ENCODE measurements at regions not wholly inside any gene's neighbourhood (a gene's known extent, or its start where the extent isn't known, plus 50 kb on each side); places are given as distances from the start of the nearest gene placed in this dataset.
"Not testable (repeated sequence)": the region's sequence is repeated elsewhere in the genome, so short reads cannot be mapped to it uniquely, and the experiment has no call there.

- H3K27me3 Mint-ChIP-seq (ENCODE audit: low read depth, poor library complexity); DNase-seq; H3K4me1 Mint-ChIP-seq; H3K4me3 Mint-ChIP-seq; H3K27ac Mint-ChIP-seq: not testable (repeated sequence)
- peaks cover 40% of the 10 kb centered on the region for H3K36me3 Mint-ChIP-seq (ENCODE audit: low read depth)
- peaks cover 88% of the 10 kb centered on the region for H3K9me3 Mint-ChIP-seq
Observed at GRCh38 chr10:42533866-42534265, 104.5 kb downstream of the ZNF33B start.

- H3K27me3 Mint-ChIP-seq (ENCODE audit: low read depth, poor library complexity) = no peaks in the 10 kb centered on the region
- no peaks in the 10 kb centered on the region for H3K4me1 Mint-ChIP-seq
- peaks cover 31% of the 10 kb centered on the region for H3K36me3 Mint-ChIP-seq (ENCODE audit: low read depth)
- no peak overlapping the region for H3K27ac Mint-ChIP-seq
- peaks cover 86% of the 10 kb centered on the region for H3K9me3 Mint-ChIP-seq
- DNase-seq = no peak
- H3K4me3 Mint-ChIP-seq = no peak overlapping the region
- no peak for TF ChIP-seq CTCF (IDR thresholded peaks at IDR 0.05)
Observed at GRCh38 chr10:42532996-42533395, 105.4 kb downstream of the ZNF33B start.

- no peaks in the 10 kb centered on the region for H3K4me1 Mint-ChIP-seq
- H3K27ac Mint-ChIP-seq = no peak overlapping the region
- H3K9me3 Mint-ChIP-seq = peaks cover 84% of the 10 kb centered on the region
- no peaks in the 10 kb centered on the region for H3K27me3 Mint-ChIP-seq (ENCODE audit: low read depth, poor library complexity)
- no peak overlapping the region for H3K4me3 Mint-ChIP-seq
- no peak for DNase-seq
- H3K36me3 Mint-ChIP-seq (ENCODE audit: low read depth) = peaks cover 79% of the 10 kb centered on the region
- no peak for TF ChIP-seq CTCF (IDR thresholded peaks at IDR 0.05)
Observed at GRCh38 chr10:42523098-42523497, 115.3 kb downstream of the ZNF33B start.

GRCh38 chr10:42519761-42520460 lies 118.5 kb downstream of the ZNF33B start:
- Mint-ChIP-seq H3K36me3 (ENCODE audit: low read depth) (peaks cover 83% of the 10 kb centered on the region), H3K27me3 (ENCODE audit: low read depth, poor library complexity) (no peaks in the 10 kb centered on the region), H3K27ac (no peak overlapping the region), H3K4me1 (no peaks in the 10 kb centered on the region), H3K9me3 (peaks cover 94% of the 10 kb centered on the region), H3K4me3 (no peak overlapping the region)
- no peak for DNase-seq
- TF ChIP-seq CTCF (IDR thresholded peaks at IDR 0.05) = no peak

GRCh38 chr10:42519079-42519478 lies 119.3 kb downstream of the ZNF33B start:
- TF ChIP-seq CTCF (IDR thresholded peaks at IDR 0.05) = no peak
- peaks cover 94% of the 10 kb centered on the region for H3K9me3 Mint-ChIP-seq
- DNase-seq = no peak
- no peak overlapping the region for H3K4me3 Mint-ChIP-seq
- peaks cover 3% of the 10 kb centered on the region for H3K27me3 Mint-ChIP-seq (ENCODE audit: low read depth, poor library complexity)
- H3K4me1 Mint-ChIP-seq = no peaks in the 10 kb centered on the region
- no peak overlapping the region for H3K27ac Mint-ChIP-seq
- peaks cover 75% of the 10 kb centered on the region for H3K36me3 Mint-ChIP-seq (ENCODE audit: low read depth)

GRCh38 chr10:42513921-42514320 lies 124.4 kb downstream of the ZNF33B start:
- peaks cover 4% of the 10 kb centered on the region for H3K27me3 Mint-ChIP-seq (ENCODE audit: low read depth, poor library complexity)
- no peak overlapping the region for H3K27ac Mint-ChIP-seq
- peaks cover 24% of the 10 kb centered on the region for H3K36me3 Mint-ChIP-seq (ENCODE audit: low read depth)
- peaks cover 93% of the 10 kb centered on the region for H3K9me3 Mint-ChIP-seq
- TF ChIP-seq CTCF (IDR thresholded peaks at IDR 0.05) = no peak
- no peaks in the 10 kb centered on the region for H3K4me1 Mint-ChIP-seq
- no peak for DNase-seq
- H3K4me3 Mint-ChIP-seq = no peak overlapping the region

All from nephron progenitor cell (in vitro differentiated cells).